ENCODE measurements at regions not wholly inside any gene's neighbourhood (a gene's known extent, or its start where the extent isn't known, plus 50 kb on each side); places are given as distances from the start of the nearest gene placed in this dataset.

DNA sequence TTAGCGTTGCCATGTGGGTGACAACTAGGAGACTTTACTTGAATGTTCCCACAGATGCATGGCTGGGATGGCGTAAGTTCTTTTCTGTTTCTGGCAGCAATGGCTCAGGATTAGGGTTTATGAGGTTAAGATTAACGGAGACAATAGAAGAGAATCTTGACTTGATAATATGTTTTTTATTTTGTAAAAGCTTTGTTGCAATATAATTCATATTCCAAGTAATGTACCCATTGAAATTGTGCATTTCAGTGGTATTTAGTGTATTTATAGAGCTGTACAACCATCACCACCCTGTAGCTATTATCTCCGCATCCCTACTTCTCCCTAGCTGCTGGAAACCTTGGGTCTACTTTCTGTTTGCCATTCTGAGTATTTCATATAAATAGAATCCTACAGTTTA is 349.2 kb downstream of the UTRN start:
- TF ChIP-seq TCF12 (IDR thresholded peaks at IDR 0.05; ENCODE audit: low read depth, low read length), result no peak
- no peak for TF ChIP-seq SRF (IDR thresholded peaks at IDR 0.05; ENCODE audit: low read depth, low read length)
- TF ChIP-seq, protein P1, sequence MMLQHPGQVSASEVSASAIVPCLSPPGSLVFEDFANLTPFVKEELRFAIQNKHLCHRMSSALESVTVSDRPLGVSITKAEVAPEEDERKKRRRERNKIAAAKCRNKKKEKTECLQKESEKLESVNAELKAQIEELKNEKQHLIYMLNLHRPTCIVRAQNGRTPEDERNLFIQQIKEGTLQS (IDR thresholded peaks at IDR 0.05; ENCODE audit: insufficient read depth, low read depth, low read length), result no peak
- TF ChIP-seq EZH2 (IDR thresholded peaks at IDR 0.05; ENCODE audit: low read depth, low read length, severe bottlenecking), result no peak
- no peak for TF ChIP-seq RXRA (IDR thresholded peaks at IDR 0.05; ENCODE audit: insufficient read depth, low read depth, low read length)
- no peak for TF ChIP-seq TEAD4 (IDR thresholded peaks at IDR 0.05; ENCODE audit: low read depth, low read length)

Data from H1 (cell line).